T-helper 17 cell (primary cell): ENCODE measurements at regions not wholly inside any gene's neighbourhood (a gene's known extent, or its start where the extent isn't known, plus 50 kb on each side); places are given as distances from the start of the nearest gene placed in this dataset.

Experiments
- ATAC-seq: fragments of 150-1000 bp; cut with Tn5 transposase; 2 replicates; pipeline ENCODE4 v1.10.0; 2021; ENCODE audit warnings: mild to moderate bottlenecking, moderate library complexity
- DNase-seq, 3 donors: peaks; one replicate each; pipeline versions ENCODE4 v3.0.0 to v3.0.0-alpha.2; 2020 to 2021
- H3K9me3 ChIP-seq: one replicate; pipeline ENCODE4 v1.7.0; 2013; ENCODE audit warnings: low read length, mild to moderate bottlenecking; ENCODE audit not compliant: control insufficient read depth, poor library complexity, severe bottlenecking
- H3K27ac Mint-ChIP-seq: one replicate; pipeline ENCODE4 v1.8.0; 2022; ENCODE audit warnings: mild to moderate bottlenecking, moderate library complexity, mixed read lengths
- H3K27me3 Mint-ChIP-seq: one replicate; pipeline ENCODE4 v1.8.0; 2022; ENCODE audit warnings: mixed read lengths
- H3K36me3 Mint-ChIP-seq: one replicate; pipeline ENCODE4 v1.8.0; 2022; ENCODE audit warnings: low read depth, mixed read lengths
- H3K4me1 Mint-ChIP-seq: one replicate; pipeline ENCODE4 v1.8.0; 2022; ENCODE audit warnings: mild to moderate bottlenecking, mixed read lengths
- H3K4me3 Mint-ChIP-seq: one replicate; pipeline ENCODE4 v1.8.0; 2022; ENCODE audit warnings: mild to moderate bottlenecking, moderate library complexity, mixed read lengths

DNA sequence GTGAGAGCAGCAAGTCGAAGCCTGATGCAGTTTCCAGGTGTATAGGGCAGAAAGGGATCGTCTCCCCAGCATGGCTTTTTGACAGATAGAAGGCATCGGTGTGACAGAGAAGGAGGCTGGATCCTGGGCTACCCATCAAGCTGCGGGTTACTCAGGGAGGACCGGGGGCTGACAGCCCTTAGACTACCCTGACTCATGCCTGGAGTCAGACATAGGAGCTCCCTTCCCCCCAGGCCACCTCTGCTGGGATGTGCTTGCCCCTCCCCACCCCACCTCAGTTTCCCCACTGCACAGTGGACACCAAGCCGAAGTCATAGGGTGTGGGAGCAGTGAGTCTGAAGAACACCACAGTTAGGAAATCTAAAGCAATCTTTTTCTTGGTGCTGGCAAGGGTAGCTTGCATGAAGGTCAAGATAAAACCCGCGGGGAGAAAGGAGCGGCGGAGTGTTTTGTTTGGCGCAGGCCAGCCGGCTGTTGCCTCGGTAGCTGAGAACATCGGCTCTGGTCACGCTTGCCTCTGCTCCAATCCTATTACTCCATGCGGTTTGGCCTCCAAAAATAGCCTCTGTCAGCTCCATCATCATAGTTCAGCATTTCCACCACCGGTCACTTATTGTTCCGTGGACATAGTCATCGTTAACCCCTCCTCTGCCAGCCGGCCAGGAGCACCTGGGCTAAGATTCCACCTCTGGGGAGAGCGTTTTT, 169.2 kb upstream of the GLI2 start:
- no peak for DNase-seq
- H3K4me3 Mint-ChIP-seq: no peak overlapping the region
- ATAC-seq: no peak
- H3K4me1 Mint-ChIP-seq: peaks cover 2% of the 10 kb centered on the region
- no peaks in the 10 kb centered on the region for H3K36me3 Mint-ChIP-seq
- H3K9me3 ChIP-seq: no peaks in the 10 kb centered on the region
- no peak overlapping the region for H3K27ac Mint-ChIP-seq
- H3K27me3 Mint-ChIP-seq: peaks cover 40% of the 10 kb centered on the region

GRCh38 chr2:120567128-120567527, 168.5 kb upstream of the GLI2 start:
- ATAC-seq: no peak
- Mint-ChIP-seq H3K4me1 (peaks cover 2% of the 10 kb centered on the region), H3K27ac (no peak overlapping the region), H3K4me3 (no peak overlapping the region), H3K27me3 (peaks cover 34% of the 10 kb centered on the region), H3K36me3 (no peaks in the 10 kb centered on the region)
- DNase-seq: no peak
- H3K9me3 ChIP-seq: no peaks in the 10 kb centered on the region

DNA sequence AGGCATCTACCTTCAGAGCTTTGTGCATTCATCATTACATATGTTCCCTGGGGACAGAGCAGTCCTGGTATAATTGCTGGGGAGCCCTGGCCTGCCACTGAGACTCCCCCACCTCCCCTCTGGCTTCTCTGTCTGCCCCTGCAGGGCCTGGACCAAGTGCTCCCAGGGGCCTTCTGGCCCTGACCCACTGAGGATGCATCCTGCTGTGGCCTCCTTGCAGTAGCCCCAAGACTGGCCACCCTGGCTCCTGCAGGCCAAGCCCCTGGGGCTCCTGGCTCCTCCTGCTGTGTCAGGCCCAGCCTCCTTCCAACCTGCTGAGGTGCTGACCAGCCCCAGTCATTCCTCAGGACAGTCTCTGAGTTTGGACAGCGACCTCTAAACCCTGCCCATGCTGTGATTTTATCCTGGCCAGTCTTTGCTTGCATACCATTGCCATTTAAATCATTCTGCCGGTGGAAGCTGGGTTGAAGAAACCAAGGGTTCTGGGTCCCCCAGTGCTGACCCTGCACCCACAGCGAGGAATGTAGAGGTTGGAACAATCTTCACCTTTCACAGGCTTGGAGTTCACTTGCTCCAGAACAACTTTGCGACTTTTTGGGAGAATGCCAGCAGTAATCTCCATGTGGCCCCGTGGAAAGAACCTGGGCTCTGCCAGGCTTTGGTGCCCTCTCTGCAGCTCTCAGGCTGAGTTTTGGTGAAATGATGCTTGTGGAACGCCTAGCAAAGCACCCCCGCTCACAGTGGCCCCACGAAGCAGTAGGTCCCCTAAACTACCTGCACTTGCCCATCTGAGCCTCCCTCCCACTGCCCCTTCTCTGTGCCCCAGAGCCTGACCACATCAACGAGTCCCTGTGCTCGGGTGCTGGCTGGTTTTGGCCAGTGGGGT, 167.3 kb upstream of the GLI2 start:
- H3K9me3 ChIP-seq: no peaks in the 10 kb centered on the region
- DNase-seq: no peak
- ATAC-seq: no peak
- peaks cover 28% of the 10 kb centered on the region for H3K27me3 Mint-ChIP-seq
- H3K4me1 Mint-ChIP-seq: peaks cover 2% of the 10 kb centered on the region
- no peak overlapping the region for H3K4me3 Mint-ChIP-seq
- H3K27ac Mint-ChIP-seq: no peak overlapping the region
- H3K36me3 Mint-ChIP-seq: no peaks in the 10 kb centered on the region

DNA sequence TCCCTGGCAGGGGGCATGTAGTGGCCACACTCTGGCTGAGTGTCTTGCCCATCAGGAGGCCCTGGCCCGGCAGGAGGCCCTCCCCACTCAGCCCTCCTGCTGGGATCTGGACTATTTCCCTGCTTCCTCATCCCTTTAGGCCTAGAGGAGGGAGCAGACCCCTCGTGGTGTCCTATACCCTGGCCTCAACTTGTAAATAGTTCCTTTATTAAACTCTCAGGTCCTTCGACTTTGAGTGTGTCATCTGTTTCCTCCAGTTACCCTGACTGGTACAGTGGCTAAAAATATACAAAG, 166.7 kb upstream of the GLI2 start:
- no peak overlapping the region for H3K27ac Mint-ChIP-seq
- no peak overlapping the region for H3K4me3 Mint-ChIP-seq
- peaks cover 28% of the 10 kb centered on the region for H3K27me3 Mint-ChIP-seq
- H3K9me3 ChIP-seq: no peaks in the 10 kb centered on the region
- H3K36me3 Mint-ChIP-seq: no peaks in the 10 kb centered on the region
- H3K4me1 Mint-ChIP-seq: peaks cover 2% of the 10 kb centered on the region
- no peak for DNase-seq
- ATAC-seq: no peak

DNA sequence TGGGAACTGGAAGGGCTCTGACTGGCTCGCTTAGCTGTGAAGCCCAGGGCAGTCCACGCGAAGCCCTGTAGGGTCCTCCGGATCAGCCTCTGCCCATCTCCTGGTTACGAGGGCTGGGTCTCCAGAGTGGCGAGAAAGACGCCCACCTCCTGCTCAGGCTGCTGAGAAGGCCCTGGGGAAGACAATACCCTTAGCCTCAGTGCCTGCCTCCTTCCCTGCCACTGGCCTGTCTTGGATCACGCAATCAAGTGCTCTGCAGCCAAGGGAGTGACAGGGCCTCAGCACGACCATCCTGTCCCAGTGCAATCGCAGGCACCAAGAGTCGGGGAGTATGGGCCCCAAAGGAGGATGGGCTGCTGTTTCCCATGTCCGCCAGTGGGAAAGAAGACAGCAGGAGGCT, 165.7 kb upstream of the GLI2 start:
- peaks cover 2% of the 10 kb centered on the region for H3K4me1 Mint-ChIP-seq
- DNase-seq (no peak), ATAC-seq (no peak)
- no peak overlapping the region for H3K4me3 Mint-ChIP-seq
- H3K36me3 Mint-ChIP-seq: no peaks in the 10 kb centered on the region
- no peak overlapping the region for H3K27ac Mint-ChIP-seq
- peaks cover 35% of the 10 kb centered on the region for H3K27me3 Mint-ChIP-seq
- no peaks in the 10 kb centered on the region for H3K9me3 ChIP-seq

GRCh38 chr2:120570546-120570945, 165.1 kb upstream of the GLI2 start:
- ATAC-seq: no peak
- H3K27me3 Mint-ChIP-seq: peaks cover 39% of the 10 kb centered on the region
- no peak overlapping the region for H3K27ac Mint-ChIP-seq
- no peak overlapping the region for H3K4me3 Mint-ChIP-seq
- no peaks in the 10 kb centered on the region for H3K36me3 Mint-ChIP-seq
- H3K4me1 Mint-ChIP-seq: peaks cover 3% of the 10 kb centered on the region
- DNase-seq: no peak
- H3K9me3 ChIP-seq: no peaks in the 10 kb centered on the region

GRCh38 chr2:120571015-120571728, 164.5 kb upstream of the GLI2 start:
- no peak overlapping the region for H3K27ac Mint-ChIP-seq
- H3K36me3 Mint-ChIP-seq: no peaks in the 10 kb centered on the region
- DNase-seq (no peak), ATAC-seq (no peak)
- peaks cover 5% of the 10 kb centered on the region for H3K4me1 Mint-ChIP-seq
- H3K4me3 Mint-ChIP-seq: no peak overlapping the region
- peaks cover 40% of the 10 kb centered on the region for H3K27me3 Mint-ChIP-seq
- no peaks in the 10 kb centered on the region for H3K9me3 ChIP-seq

DNA sequence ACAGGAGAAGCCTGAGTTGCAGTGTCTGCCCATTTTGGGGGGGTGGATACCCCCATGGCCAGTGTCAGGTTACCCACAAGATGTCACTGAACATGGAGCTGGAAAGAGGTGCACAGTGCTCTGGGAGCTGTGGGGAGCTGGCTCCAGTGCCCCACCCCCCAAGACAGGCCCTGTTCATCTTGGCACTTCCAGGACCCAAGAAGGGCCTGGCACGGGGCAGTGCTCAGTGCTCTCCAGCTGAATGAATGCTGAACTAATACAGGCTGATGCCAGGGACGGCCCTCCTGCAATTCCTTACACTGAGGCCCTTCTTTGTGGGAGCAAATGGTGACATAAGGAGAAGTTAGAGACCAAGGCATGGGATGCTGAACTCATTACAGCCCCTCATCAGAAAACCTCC, 163.4 kb upstream of the GLI2 start:
- Mint-ChIP-seq H3K4me1 (peaks cover 6% of the 10 kb centered on the region), H3K4me3 (no peak overlapping the region), H3K36me3 (peaks cover under 1% of the 10 kb centered on the region), H3K27ac (no peak overlapping the region), H3K27me3 (peaks cover 44% of the 10 kb centered on the region)
- ATAC-seq (no peak), DNase-seq (no peak)
- no peaks in the 10 kb centered on the region for H3K9me3 ChIP-seq

DNA sequence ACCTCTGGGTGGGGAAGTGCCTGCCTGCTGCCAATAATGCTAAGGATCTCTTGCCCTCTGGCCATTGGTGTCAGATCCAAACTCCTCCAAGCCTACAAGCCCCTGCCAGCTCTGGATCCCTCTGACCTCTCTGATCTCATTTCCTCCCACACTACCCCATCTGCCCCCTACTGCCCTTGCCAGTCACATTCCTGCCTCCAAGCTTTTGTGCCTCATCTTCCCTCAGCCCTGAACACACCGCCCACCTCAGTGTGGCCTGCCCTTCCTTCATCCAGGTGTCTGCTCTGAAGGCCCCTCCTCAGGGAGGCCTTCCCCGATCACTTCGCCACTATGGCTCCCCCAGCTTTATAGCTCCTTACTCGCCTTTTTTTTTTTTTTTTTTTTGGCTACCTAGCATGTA, 161.0 kb upstream of the GLI2 start:
- Mint-ChIP-seq H3K27me3 (peaks cover 53% of the 10 kb centered on the region), H3K4me3 (no peak overlapping the region)
- ATAC-seq: no peak

DNA sequence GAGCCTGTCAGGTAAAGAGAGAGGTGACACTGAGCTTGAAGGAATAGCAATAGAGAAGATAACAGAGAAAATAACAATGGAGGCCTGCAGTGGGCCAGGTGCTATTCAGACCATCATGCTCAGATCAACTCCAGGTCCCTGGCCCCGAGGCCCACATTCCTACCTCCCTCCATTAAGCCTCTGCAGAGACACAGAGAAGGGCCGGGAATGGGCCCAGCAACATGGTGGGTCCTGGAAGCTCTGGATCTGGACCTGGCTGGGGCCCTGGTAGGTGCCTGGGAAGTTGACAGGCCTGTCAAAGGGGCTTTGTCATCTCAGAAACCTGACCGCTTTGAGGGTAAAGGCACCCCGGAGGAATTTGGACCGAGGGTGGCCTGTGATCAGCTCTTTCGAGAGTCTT, 159.7 kb upstream of the GLI2 start:
- no peak for DNase-seq
- H3K9me3 ChIP-seq: no peaks in the 10 kb centered on the region
- no peak for ATAC-seq
- H3K27ac Mint-ChIP-seq: no peak overlapping the region
- peaks cover 49% of the 10 kb centered on the region for H3K27me3 Mint-ChIP-seq
- peaks cover 4% of the 10 kb centered on the region for H3K4me1 Mint-ChIP-seq
- no peak overlapping the region for H3K4me3 Mint-ChIP-seq
- peaks cover 2% of the 10 kb centered on the region for H3K36me3 Mint-ChIP-seq

More for the DNA sequence above, 161.0 kb upstream of the GLI2 start:
- no peak for DNase-seq
- no peak overlapping the region for H3K27ac Mint-ChIP-seq
- peaks cover 5% of the 10 kb centered on the region for H3K4me1 Mint-ChIP-seq
- peaks cover 2% of the 10 kb centered on the region for H3K36me3 Mint-ChIP-seq
- H3K9me3 ChIP-seq: no peaks in the 10 kb centered on the region

DNA sequence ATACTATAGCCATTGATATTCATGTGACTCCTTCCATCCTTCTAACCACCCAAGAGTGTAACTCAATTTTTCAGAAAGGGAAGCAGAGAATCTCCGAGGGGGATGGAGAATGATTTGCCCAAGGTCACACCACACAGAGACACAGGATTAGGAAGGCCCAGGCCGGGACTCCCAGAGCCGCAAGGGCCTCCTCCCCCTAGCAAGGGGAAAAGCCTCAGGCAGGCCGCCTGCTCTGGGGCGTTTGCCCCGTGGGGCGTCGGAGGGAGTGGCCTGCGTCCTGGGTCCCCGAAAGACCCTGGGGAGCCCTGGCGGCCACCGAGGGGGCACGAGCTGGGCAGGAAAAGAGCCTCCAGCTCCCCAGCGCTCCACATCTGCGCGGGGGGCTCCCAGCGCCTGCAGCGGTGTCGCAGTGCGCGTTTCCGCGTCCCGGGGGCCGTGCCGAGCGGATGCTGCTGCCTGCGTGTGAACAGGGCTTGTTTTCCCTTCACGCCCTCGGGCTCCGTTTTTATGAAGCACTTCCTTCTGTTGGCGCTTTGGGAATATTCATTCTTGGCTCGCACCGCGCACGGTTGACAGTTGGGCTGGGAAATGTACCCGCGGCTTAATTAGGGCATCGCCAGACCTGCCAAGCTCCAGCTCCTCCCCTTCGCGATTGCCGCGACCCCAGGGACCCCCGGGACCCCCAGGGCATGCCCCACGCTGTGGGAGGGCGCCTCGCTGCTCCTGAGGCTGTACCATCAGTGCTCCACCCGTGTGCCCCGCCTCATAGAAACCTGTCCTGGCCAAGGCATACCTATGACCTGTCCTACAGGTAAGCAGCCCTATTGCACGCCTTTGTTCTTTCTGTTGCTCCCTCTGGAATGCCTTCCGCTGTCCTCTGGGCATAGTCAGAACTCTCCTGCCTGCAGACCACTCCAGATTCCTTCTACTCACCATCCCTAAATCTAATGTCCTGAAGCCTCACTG, 158.9 kb upstream of the GLI2 start:
- H3K4me3 Mint-ChIP-seq: no peak overlapping the region
- peaks cover 2% of the 10 kb centered on the region for H3K36me3 Mint-ChIP-seq
- peaks cover 54% of the 10 kb centered on the region for H3K27me3 Mint-ChIP-seq
- no peak overlapping the region for H3K27ac Mint-ChIP-seq
- DNase-seq (no peak), ATAC-seq (no peak)
- peaks cover 4% of the 10 kb centered on the region for H3K4me1 Mint-ChIP-seq
- no peaks in the 10 kb centered on the region for H3K9me3 ChIP-seq

GRCh38 chr2:120577721-120578295, 157.9 kb upstream of the GLI2 start:
- peaks cover 59% of the 10 kb centered on the region for H3K27me3 Mint-ChIP-seq
- ATAC-seq: no peak

More at GRCh38 chr2:120577721-120578295, 157.9 kb upstream of the GLI2 start:
- H3K9me3 ChIP-seq: no peaks in the 10 kb centered on the region
- H3K36me3 Mint-ChIP-seq: peaks cover 2% of the 10 kb centered on the region
- H3K27ac Mint-ChIP-seq: no peak overlapping the region
- no peak overlapping the region for H3K4me3 Mint-ChIP-seq
- peaks cover 4% of the 10 kb centered on the region for H3K4me1 Mint-ChIP-seq
- no peak for DNase-seq
